HEK293T (cell line): ENCODE measurements at regions not wholly inside any gene's neighbourhood (a gene's known extent, or its start where the extent isn't known, plus 50 kb on each side); places are given as distances from the start of the nearest gene placed in this dataset.

Experiments
- HDGF ChIP-seq: fragments of 450-650 bp; IDR thresholded peaks from 2 replicates; pipeline ENCODE4 v1.6.1; 2017; ENCODE audit warnings: antibody characterized with exemption, borderline replicate concordance
- SP1 ChIP-seq: fragments of 450-650 bp; IDR thresholded peaks from 2 replicates; pipeline ENCODE4 v1.6.1; 2017
- SUZ12 ChIP-seq: fragments of 450-650 bp; IDR thresholded peaks from 2 replicates; pipeline ENCODE4 v1.6.1; 2016; ENCODE audit warnings: mild to moderate bottlenecking

- no peak for TF ChIP-seq SUZ12
- no peak for TF ChIP-seq SP1
- TF ChIP-seq HDGF, result no peak
These were observed 408.2 kb downstream of the PRR16 start for GRCh38 chr5:120872297-120872696.
